Right ventricle myocardium inferior (tissue), 1 donor: ENCODE measurements at regions not wholly inside any gene's neighbourhood (a gene's known extent, or its start where the extent isn't known, plus 50 kb on each side); places are given as distances from the start of the nearest gene placed in this dataset.

Source experiments
- ATAC-seq: fragments of 200-7000 bp; cut with Tn5 transposase; one replicate; pipeline ENCODE4 v1.9.1; 2020; ENCODE audit warnings: mild to moderate bottlenecking, moderate library complexity
- DNase-seq: peaks from one replicate; pipeline ENCODE4 v3.0.0; 2021; ENCODE audit errors: missing footprints
- intact Hi-C: fragments of 100-400 bp; cut with DNase I; formaldehyde crosslinking; loops from one replicate; pipeline ENCODE4 v1.11.0; 2022
- donor health status: DM: no; HTN: yes; CAD: no; lungs with severe emphysema.

GRCh38 chr1:218867941-218868626, 305.6 kb upstream of the LYPLAL1 start:
- peak; percentile 84 for ATAC-seq
- no peak for DNase-seq
- intact Hi-C loops = no loop called here

- no peak for ATAC-seq
- intact Hi-C loops = no loop called here
- DNase-seq = no peak
Observed at GRCh38 chr1:218869276-218869675, 304.4 kb upstream of the LYPLAL1 start.

GRCh38 chr1:218872026-218872425, 301.7 kb upstream of the LYPLAL1 start:
- no peak for ATAC-seq
- intact Hi-C loops = no loop called here
- no peak for DNase-seq

GRCh38 chr1:218872928-218873327, 300.8 kb upstream of the LYPLAL1 start:
- DNase-seq = no peak
- intact Hi-C loops = no loop called here
- no peak for ATAC-seq

GRCh38 chr1:218874313-218874712, 299.4 kb upstream of the LYPLAL1 start:
- no peak for DNase-seq
- ATAC-seq = no peak
- intact Hi-C loops = no loop called here

- DNase-seq (no peak), ATAC-seq (no peak)
- intact Hi-C loops = no loop called here
Observed at GRCh38 chr1:218874801-218875400, 298.8 kb upstream of the LYPLAL1 start.

GRCh38 chr1:218878369-218878768, 295.3 kb upstream of the LYPLAL1 start:
- ATAC-seq (no peak), DNase-seq (no peak)
- intact Hi-C loops = no loop called here

- DNase-seq = no peak
- no peak for ATAC-seq
- intact Hi-C loops = no loop called here
Observed at GRCh38 chr1:218880484-218881060, 293.1 kb upstream of the LYPLAL1 start.

- intact Hi-C loops = no loop called here
- peak; percentile 56 for DNase-seq
- ATAC-seq = no peak
Observed at GRCh38 chr1:218882454-218882853, 291.2 kb upstream of the LYPLAL1 start.

- intact Hi-C loops = no loop called here
- ATAC-seq (peak; percentile 59), DNase-seq (peak; percentile 70)
Observed at GRCh38 chr1:218886101-218886871, 287.4 kb upstream of the LYPLAL1 start.

GRCh38 chr1:218887141-218887925, 286.3 kb upstream of the LYPLAL1 start:
- no peak for ATAC-seq
- intact Hi-C loops = no loop called here
- DNase-seq = no peak

- ATAC-seq = no peak
- intact Hi-C loops = no loop called here
- DNase-seq = no peak
Observed at GRCh38 chr1:218890451-218890850, 283.2 kb upstream of the LYPLAL1 start.

- intact Hi-C loops = no loop called here
- ATAC-seq = no peak
Observed at GRCh38 chr1:218891577-218891976, 282.1 kb upstream of the LYPLAL1 start.

GRCh38 chr1:218895064-218895587, 278.6 kb upstream of the LYPLAL1 start:
- ATAC-seq (no peak), DNase-seq (no peak)
- intact Hi-C loops = no loop called here

More at GRCh38 chr1:218891577-218891976, 282.1 kb upstream of the LYPLAL1 start:
- DNase-seq = no peak

- no peak for DNase-seq
- intact Hi-C loops = no loop called here
- no peak for ATAC-seq
Observed at GRCh38 chr1:218896202-218896601, 277.5 kb upstream of the LYPLAL1 start.

GRCh38 chr1:218898921-218899320, 274.8 kb upstream of the LYPLAL1 start:
- no peak for DNase-seq
- ATAC-seq = no peak
- intact Hi-C loops = no loop called here

- ATAC-seq (no peak), DNase-seq (no peak)
- intact Hi-C loops = no loop called here
Observed at GRCh38 chr1:218900615-218901014, 273.1 kb upstream of the LYPLAL1 start.

- ATAC-seq (no peak), DNase-seq (no peak)
- intact Hi-C loops = no loop called here
Observed at GRCh38 chr1:218904416-218904815, 269.3 kb upstream of the LYPLAL1 start.

- DNase-seq (no peak), ATAC-seq (no peak)
- intact Hi-C loops = no loop called here
Observed at GRCh38 chr1:218916720-218917119, 257.0 kb upstream of the LYPLAL1 start.
